MM.1S (cell line): ENCODE measurements at regions not wholly inside any gene's neighbourhood (a gene's known extent, or its start where the extent isn't known, plus 50 kb on each side); places are given as distances from the start of the nearest gene placed in this dataset.
A peak's percentile ranks its signal among the peaks of the same experiment; 100 is the strongest.

Source experiments
- DNase-seq: peaks from one replicate; pipeline ENCODE4 v3.0.0-alpha.2; 2015
- H2AFZ ChIP-seq: fragments of 300-600 bp; sonication (generic); 2 replicates; pipeline ENCODE4 v1.6.0; 2016; ENCODE audit warnings: antibody characterized with exemption, low read length
- H3F3A ChIP-seq: fragments of 300-600 bp; sonication (generic); 2 replicates; pipeline ENCODE4 v1.6.1; 2016; ENCODE audit warnings: mild to moderate bottlenecking, antibody characterized with exemption, low read length, moderate library complexity, mixed read lengths; ENCODE audit not compliant: insufficient read depth
- H3K27ac ChIP-seq: fragments of 300-600 bp; sonication (generic); 2 replicates; pipeline ENCODE4 v1.5.1; 2016; ENCODE audit warnings: mild to moderate bottlenecking, low read length
- H3K27me3 ChIP-seq: fragments of 300-600 bp; sonication (generic); replicated peaks from 2 replicates; pipeline ENCODE4 v1.6.0; 2016; ENCODE audit warnings: low read length; ENCODE audit not compliant: insufficient read depth
- H3K36me3 ChIP-seq: fragments of 300-600 bp; sonication (generic); replicated peaks from 2 replicates; pipeline ENCODE4 v1.6.1; 2016; ENCODE audit warnings: mild to moderate bottlenecking, low read length, mixed read lengths; ENCODE audit not compliant: insufficient read depth
- H3K4me1 ChIP-seq: fragments of 300-600 bp; sonication (generic); 2 replicates; pipeline ENCODE4 v1.6.1; 2016; ENCODE audit warnings: low read length, mixed read lengths
- H3K4me2 ChIP-seq: fragments of 300-600 bp; sonication (generic); 2 replicates; pipeline ENCODE4 v1.6.0; 2016; ENCODE audit warnings: low read depth, low read length
- H3K4me3 ChIP-seq: fragments of 300-600 bp; sonication (generic); 2 replicates; pipeline ENCODE4 v1.5.1; 2016; ENCODE audit warnings: low read length, mixed read lengths
- H3K79me2 ChIP-seq: fragments of 300-600 bp; sonication (generic); 2 replicates; pipeline ENCODE4 v1.6.1; 2016; ENCODE audit warnings: mixed run types, low read length, mixed read lengths
- H3K9ac ChIP-seq: fragments of 300-600 bp; sonication (generic); 2 replicates; pipeline ENCODE4 v1.6.1; 2016; ENCODE audit warnings: low read length, mixed read lengths
- H3K9me2 ChIP-seq: fragments of 300-600 bp; sonication (generic); replicated peaks from 2 replicates; pipeline ENCODE4 v1.6.1; 2016; ENCODE audit warnings: mild to moderate bottlenecking, low read length, mixed read lengths; ENCODE audit not compliant: insufficient read depth
- H3K9me3 ChIP-seq: fragments of 300-600 bp; sonication (generic); replicated peaks from 2 replicates; pipeline ENCODE4 v1.6.1; 2016; ENCODE audit warnings: mild to moderate bottlenecking, low read length, mixed read lengths; ENCODE audit not compliant: insufficient read depth
- H4K20me1 ChIP-seq: fragments of 300-600 bp; sonication (generic); 2 replicates; pipeline ENCODE4 v1.6.1; 2016; ENCODE audit warnings: mild to moderate bottlenecking, low read length, moderate library complexity, mixed read lengths; ENCODE audit not compliant: insufficient read depth
- CTCF ChIP-seq: fragments of 300-600 bp; sonication (generic); IDR thresholded peaks from 2 replicates; pipeline ENCODE4 v1.5.1; 2016; ENCODE audit warnings: antibody characterized with exemption, low read length, mixed read lengths
- EZH2 ChIP-seq: fragments of 300-600 bp; sonication (generic); optimal IDR thresholded peaks from 2 replicates; pipeline ENCODE3; 2017; ENCODE audit warnings: low read depth, mild to moderate bottlenecking, antibody characterized with exemption, low read length, mixed read lengths
- EZH2phosphoT487 ChIP-seq: fragments of 300-600 bp; sonication (generic); IDR thresholded peaks from 2 replicates; pipeline ENCODE4 v1.6.1; 2018; ENCODE audit warnings: antibody characterized with exemption, low read length

GRCh38 chrX:75648803-75649588 lies 126.2 kb upstream of the ZDHHC15 start:
- Histone ChIP-seq H3K36me3 (no peaks in the 10 kb centered on the region), H4K20me1 (no peaks in the 10 kb centered on the region), H3K79me2 (no peaks in the 10 kb centered on the region), H3K4me1 (no peaks in the 10 kb centered on the region), H3F3A (no peaks in the 10 kb centered on the region), H3K9me3 (no peaks in the 10 kb centered on the region), H3K9me2 (no peaks in the 10 kb centered on the region), H3K4me3 (no peak overlapping the region), H3K27ac (no peak overlapping the region), H3K9ac (no peak overlapping the region), H2AFZ (no peak overlapping the region), H3K27me3 (no peaks in the 10 kb centered on the region), H3K4me2 (no peak overlapping the region)
- DNase-seq: no peak
- TF ChIP-seq EZH2 (no peak), CTCF (no peak), EZH2phosphoT487 (no peak)

- H3K4me2 ChIP-seq: no peak overlapping the region
- no peak overlapping the region for H3K4me3 ChIP-seq
- H3K9me3 ChIP-seq: no peaks in the 10 kb centered on the region
- H3K9ac ChIP-seq: no peak overlapping the region
- no peaks in the 10 kb centered on the region for H3K79me2 ChIP-seq
- TF ChIP-seq CTCF: no peak
- TF ChIP-seq EZH2: no peak
- no peak for TF ChIP-seq EZH2phosphoT487
- H3K4me1 ChIP-seq: no peaks in the 10 kb centered on the region
- H3F3A ChIP-seq: no peaks in the 10 kb centered on the region
- no peaks in the 10 kb centered on the region for H3K36me3 ChIP-seq
- no peak overlapping the region for H2AFZ ChIP-seq
- no peaks in the 10 kb centered on the region for H4K20me1 ChIP-seq
- no peaks in the 10 kb centered on the region for H3K27me3 ChIP-seq
- DNase-seq: peak; percentile 47
- H3K9me2 ChIP-seq: no peaks in the 10 kb centered on the region
- H3K27ac ChIP-seq: no peak overlapping the region
These were observed 120.0 kb upstream of the ZDHHC15 start for GRCh38 chrX:75642811-75643361.

- Histone ChIP-seq H3K9me2 (no peaks in the 10 kb centered on the region), H3K4me1 (no peaks in the 10 kb centered on the region), H3K9me3 (no peaks in the 10 kb centered on the region), H3K27me3 (no peaks in the 10 kb centered on the region), H3K79me2 (no peaks in the 10 kb centered on the region), H2AFZ (no peak overlapping the region), H3K9ac (no peak overlapping the region), H3K4me3 (no peak overlapping the region), H3K4me2 (no peak overlapping the region), H3F3A (no peaks in the 10 kb centered on the region), H4K20me1 (no peaks in the 10 kb centered on the region), H3K36me3 (no peaks in the 10 kb centered on the region), H3K27ac (no peak overlapping the region)
- no peak for DNase-seq
- no peak for TF ChIP-seq EZH2phosphoT487
- TF ChIP-seq EZH2: no peak
- TF ChIP-seq CTCF: no peak
These were observed 115.5 kb upstream of the ZDHHC15 start for GRCh38 chrX:75638332-75638731.
